SK-N-SH (cell line): ENCODE measurements at regions not wholly inside any gene's neighbourhood (a gene's known extent, or its start where the extent isn't known, plus 50 kb on each side); places are given as distances from the start of the nearest gene placed in this dataset.

Source experiments
- CTCF ChIA-PET: fragments of 300-600, 350-600 bp; formaldehyde crosslinking; extraction: SDS; loops from one replicate; lab custom pipeline; 2021; lab: Yijun Ruan, JAX
- POLR2A ChIA-PET: fragments of 350-600 bp; sonication (Branson Sonifier 250); formaldehyde crosslinking; extraction: SDS; loops from one replicate; lab custom pipeline; 2020; ENCODE audit warnings: antibody characterized with exemption, inconsistent platforms; lab: Yijun Ruan, JAX
- DNase-seq: peaks from one replicate; pipeline ENCODE4 v3.0.0; 2012
- H2AFZ ChIP-seq: fragments of 200-600 bp; sonication (generic); 2 replicates; pipeline ENCODE4 v1.8.1; 2016; ENCODE audit warnings: antibody characterized with exemption, mild to moderate bottlenecking, low read depth
- H3F3A ChIP-seq: fragments of 200-600 bp; sonication (generic); replicated peaks from 2 replicates; pipeline ENCODE3; 2016; ENCODE audit warnings: antibody characterized with exemption, mild to moderate bottlenecking; ENCODE audit not compliant: insufficient read depth
- H3K27ac ChIP-seq, 2 experiments: fragments of 200-500 bp in 1 of 2; fragments of 200-600 bp in 1 of 2; sonication (Bioruptor generic) in 1 of 2; sonication (generic), shearing (Covaris generic) in 1 of 2; 2 replicates each; pipeline versions ENCODE4 v1.5.1 to v1.6.1; 2014 to 2016; ENCODE audit warnings: low read depth in 2 of 2, inconsistent platforms in 1 of 2, low read length in 1 of 2, mild to moderate bottlenecking in 1 of 2, mixed read lengths in 1 of 2
- H3K27me3 ChIP-seq: fragments of 200-600 bp; sonication (generic), shearing (Covaris generic); 2 replicates; pipeline ENCODE4 v1.6.1; 2016; ENCODE audit warnings: mixed run types; ENCODE audit not compliant: insufficient read depth
- H3K36me3 ChIP-seq, 2 experiments: fragments of 200-500 bp in 1 of 2; fragments of 200-600 bp in 1 of 2; sonication (Bioruptor generic) in 1 of 2; sonication (generic) in 1 of 2; replicated peaks in 1 of 2; 2 replicates each; pipeline versions ENCODE3 to v1.5.1; 2014 to 2016; ENCODE audit warnings: low read length in 1 of 2, mild to moderate bottlenecking in 1 of 2; ENCODE audit not compliant: insufficient read depth in 2 of 2, control insufficient read depth in 1 of 2
- H3K4me1 ChIP-seq, 2 experiments: fragments of 200-500 bp in 1 of 2; fragments of 200-600 bp in 1 of 2; sonication (Bioruptor generic) in 1 of 2; sonication (generic), shearing (Covaris generic) in 1 of 2; 2 replicates each; pipeline versions ENCODE4 v1.5.1 to v1.6.1; 2014 to 2016; ENCODE audit warnings: low read depth in 1 of 2, low read length in 1 of 2, mixed run types in 1 of 2; ENCODE audit not compliant: insufficient read depth in 2 of 2, control insufficient read depth in 1 of 2
- H3K4me2 ChIP-seq: fragments of 200-600 bp; sonication (generic), shearing (Covaris generic); 2 replicates; pipeline ENCODE4 v1.6.1; 2017; ENCODE audit warnings: mixed run types
- H3K4me3 ChIP-seq, 2 experiments: fragments of 200-500 bp in 1 of 2; fragments of 200-600 bp in 1 of 2; sonication (Bioruptor generic) in 1 of 2; sonication (generic), shearing (Covaris generic) in 1 of 2; 2 replicates each; pipeline versions ENCODE4 v1.5.1 to v1.8.1; 2014 to 2016; ENCODE audit warnings: low read depth in 2 of 2, inconsistent platforms in 1 of 2, low read length in 1 of 2, mild to moderate bottlenecking in 1 of 2, mixed read lengths in 1 of 2, moderate library complexity in 1 of 2
- H3K79me2 ChIP-seq: fragments of 200-600 bp; sonication (generic); 2 replicates; pipeline ENCODE4 v1.8.1; 2017; ENCODE audit warnings: mild to moderate bottlenecking; ENCODE audit not compliant: insufficient read depth
- H3K9ac ChIP-seq: fragments of 200-600 bp; sonication (generic); 2 replicates; pipeline ENCODE4 v1.6.1; 2017; ENCODE audit warnings: mixed run types
- H3K9me2 ChIP-seq: fragments of 200-600 bp; sonication (generic); 2 replicates; pipeline ENCODE4 v1.6.1; 2017; ENCODE audit warnings: mixed run types
- H3K9me3 ChIP-seq: fragments of 200-600 bp; sonication (generic); 2 replicates; pipeline ENCODE4 v1.6.1; 2017; ENCODE audit warnings: mixed run types, mild to moderate bottlenecking, moderate library complexity
- H4K20me1 ChIP-seq: fragments of 200-600 bp; sonication (generic); 2 replicates; pipeline ENCODE4 v1.6.1; 2017; ENCODE audit warnings: mild to moderate bottlenecking, mixed run types; ENCODE audit not compliant: insufficient read depth
- CHD2 ChIP-seq: fragments of 150-350 bp; IDR thresholded peaks from 2 replicates; pipeline ENCODE4 v1.6.1; 2018; ENCODE audit warnings: low read length; ENCODE audit not compliant: partially characterized antibody
- CTCF ChIP-seq: fragments of 200-600 bp; sonication (generic); IDR thresholded peaks from 2 replicates; pipeline ENCODE4 v1.6.1; 2017; ENCODE audit warnings: antibody characterized with exemption, mild to moderate bottlenecking, moderate library complexity
- EP300 ChIP-seq, 2 experiments: IDR thresholded peaks; 2 replicates each; pipeline versions ENCODE4 v1.4.0 to v1.6.1; 2012; ENCODE audit warnings: borderline replicate concordance in 1 of 2, low read depth in 1 of 2, low read length in 1 of 2
- FOSL2 ChIP-seq: IDR thresholded peaks from 2 replicates; pipeline ENCODE4 v1.4.0; 2012; ENCODE audit warnings: low read depth, mild to moderate bottlenecking, moderate library complexity, borderline replicate concordance
- FOXM1 ChIP-seq: IDR thresholded peaks from 2 replicates; pipeline ENCODE4 v1.4.0; 2012; ENCODE audit warnings: low read depth, mild to moderate bottlenecking
- GABPA ChIP-seq: IDR thresholded peaks from 2 replicates; pipeline ENCODE4 v1.4.0; 2012; ENCODE audit warnings: low read depth, mild to moderate bottlenecking
- JUND ChIP-seq: IDR thresholded peaks from 2 replicates; pipeline ENCODE4 v1.4.0; 2012
- MAX ChIP-seq: IDR thresholded peaks from 2 replicates; pipeline ENCODE4 v1.4.0; 2012; ENCODE audit warnings: low read depth
- MXI1 ChIP-seq: IDR thresholded peaks from 2 replicates; pipeline ENCODE4 v1.6.1; 2012; ENCODE audit warnings: mild to moderate bottlenecking, low read depth, low read length, improper control_type of control experiment
- NFIC ChIP-seq: IDR thresholded peaks from 2 replicates; pipeline ENCODE4 v1.4.0; 2012; ENCODE audit warnings: borderline replicate concordance
- NRF1 ChIP-seq: IDR thresholded peaks from 2 replicates; pipeline ENCODE4 v1.6.1; 2012; ENCODE audit warnings: low read depth, mild to moderate bottlenecking, low read length
- PBX3 ChIP-seq: IDR thresholded peaks from 2 replicates; pipeline ENCODE4; 2012
- RAD21 ChIP-seq: IDR thresholded peaks from 2 replicates; pipeline ENCODE4 v1.6.1; 2012; ENCODE audit warnings: mild to moderate bottlenecking, low read length
- REST ChIP-seq: IDR thresholded peaks from 2 replicates; pipeline ENCODE4 v1.6.1; 2012; ENCODE audit warnings: mild to moderate bottlenecking, low read depth, low read length, moderate library complexity
- SMC3 ChIP-seq: IDR thresholded peaks from 2 replicates; pipeline ENCODE4 v1.6.1; 2012; ENCODE audit warnings: low read depth, low read length, improper control_type of control experiment
- TAF1 ChIP-seq: IDR thresholded peaks from 2 replicates; pipeline ENCODE4 v1.6.1; 2012; ENCODE audit warnings: low read depth, mild to moderate bottlenecking, low read length, moderate library complexity, borderline replicate concordance
- TCF12 ChIP-seq: IDR thresholded peaks from 2 replicates; pipeline ENCODE4 v1.4.0; 2012
- ZBTB33 ChIP-seq: IDR thresholded peaks from 2 replicates; pipeline ENCODE4 v1.4.0; 2012; ENCODE audit warnings: low read depth, borderline replicate concordance
- WGBS: methylation state at CpG from one replicate; pipeline ENCODE4 v1.1.6; 2017; ENCODE audit warnings: low lambda C conversion rate; 5-methylcytosine and 5-hydroxymethylcytosine counted together

- Histone ChIP-seq H3K9me2 (no peaks in the 10 kb centered on the region), H3K9ac (no peak overlapping the region), H3K4me2 (no peak overlapping the region), H3K79me2 (no peaks in the 10 kb centered on the region), H3K9me3 (no peaks in the 10 kb centered on the region), H3K4me3 (no peak overlapping the region), H3K27me3 (no peaks in the 10 kb centered on the region), H3F3A (no peaks in the 10 kb centered on the region), H3K4me1 (no peaks in the 10 kb centered on the region; a peak in 1 of 4 replicates), H3K27ac (no peak overlapping the region), H4K20me1 (no peaks in the 10 kb centered on the region), H2AFZ (no peak overlapping the region), H3K36me3 (no peaks in the 10 kb centered on the region)
- POLR2A ChIA-PET, result no interaction called here
- TF ChIP-seq MXI1, result no peak
- TF ChIP-seq CTCF, result peak; percentile 8; the same call in 1 of the 2 replicates
- no peak for DNase-seq
- CTCF ChIA-PET, result no interaction called here
Measured at GRCh38 chr6:134577998-134578397, 260.1 kb upstream of the SGK1 start.

- H3K36me3 ChIP-seq, result no peaks in the 10 kb centered on the region
- POLR2A ChIA-PET, result no interaction called here
- H3K79me2 ChIP-seq, result no peaks in the 10 kb centered on the region
- no peaks in the 10 kb centered on the region for H4K20me1 ChIP-seq
- no peak overlapping the region for H3K27ac ChIP-seq
- H3K27me3 ChIP-seq, result no peaks in the 10 kb centered on the region
- WGBS, result 41% methylated on average over 1 of the region's 1 CpG
- H3K4me1 ChIP-seq, result no peaks in the 10 kb centered on the region
- CTCF ChIA-PET, result no interaction called here
- H3K4me3 ChIP-seq, result no peak overlapping the region
- no peak overlapping the region for H3K9ac ChIP-seq
- no peak overlapping the region for H2AFZ ChIP-seq
- no peak overlapping the region for H3K4me2 ChIP-seq
- no peaks in the 10 kb centered on the region for H3K9me3 ChIP-seq
- no peaks in the 10 kb centered on the region for H3F3A ChIP-seq
- DNase-seq, result no peak
- H3K9me2 ChIP-seq, result no peaks in the 10 kb centered on the region
- TF ChIP-seq GABPA, result no peak
- TF ChIP-seq FOSL2, result no peak
- no peak for TF ChIP-seq EP300 (IDR thresholded peaks at IDR 0.05; ENCODE audit: borderline replicate concordance in 1 of 2, low read depth in 1 of 2, low read length in 1 of 2)
- no peak for TF ChIP-seq TAF1
- no peak for TF ChIP-seq ZBTB33
- TF ChIP-seq NRF1, result no peak
- TF ChIP-seq NFIC, result no peak
- no peak for TF ChIP-seq SMC3
- no peak for TF ChIP-seq JUND
- no peak for TF ChIP-seq REST
- TF ChIP-seq MAX, result no peak
- no peak for TF ChIP-seq CTCF
- TF ChIP-seq TCF12, result no peak
- TF ChIP-seq FOXM1, result no peak
- TF ChIP-seq CHD2, result no peak
- TF ChIP-seq RAD21, result no peak
- no peak for TF ChIP-seq PBX3
Measured at GRCh38 chr6:134575221-134575620, 257.3 kb upstream of the SGK1 start.
